NCI-H2171 treated with DMSO at 0.1 percent for 48 hours (cell line): ENCODE measurements at regions not wholly inside any gene's neighbourhood (a gene's known extent, or its start where the extent isn't known, plus 50 kb on each side); places are given as distances from the start of the nearest gene placed in this dataset.
"Not testable (repeated sequence)": the region's sequence is repeated elsewhere in the genome, so short reads cannot be mapped to it uniquely, and the experiment has no call there.

Experiments used
- DNase-seq: peaks from one replicate; lab custom pipeline; 2025; lab: John Stamatoyannopoulos, UW

DNA sequence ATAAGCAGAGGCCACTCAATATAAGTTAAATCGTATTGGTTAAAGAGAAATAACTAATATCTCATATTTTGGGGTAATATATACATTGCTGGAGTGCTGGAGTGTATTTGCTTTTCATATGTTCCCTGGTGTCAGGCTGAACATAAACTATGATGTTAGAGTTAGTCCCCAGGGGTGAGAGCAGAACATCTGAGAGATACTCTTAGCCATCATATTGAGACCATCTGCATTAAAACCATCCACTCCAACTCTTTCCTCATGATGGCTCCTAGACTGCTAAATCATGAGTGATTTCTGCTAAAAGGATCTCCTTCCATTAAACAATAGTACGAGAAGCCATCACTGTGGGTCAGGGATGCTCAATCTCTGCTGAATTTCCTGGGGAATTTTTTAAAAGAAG, 436.2 kb downstream of the DTWD2 start:
- no peak for DNase-seq

DNA sequence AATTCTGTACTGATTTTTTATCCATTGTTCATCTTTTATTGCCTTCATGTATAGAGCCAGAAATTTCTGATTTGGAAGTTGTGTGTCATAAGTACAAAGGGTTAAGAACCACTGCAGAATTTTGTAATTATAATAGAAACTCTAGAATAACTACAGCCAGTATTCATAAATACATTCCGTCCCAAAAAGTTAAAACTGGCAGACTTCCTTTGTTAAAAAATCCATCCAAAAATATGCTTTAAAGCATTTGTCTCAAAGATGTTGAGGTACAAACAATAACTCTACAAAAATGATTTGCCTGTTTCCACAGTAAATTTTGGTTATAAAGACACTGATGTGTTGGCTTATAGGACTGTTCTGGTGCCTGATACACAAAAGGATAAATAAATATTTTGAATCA, 436.6 kb downstream of the DTWD2 start:
- DNase-seq, result no peak

DNA sequence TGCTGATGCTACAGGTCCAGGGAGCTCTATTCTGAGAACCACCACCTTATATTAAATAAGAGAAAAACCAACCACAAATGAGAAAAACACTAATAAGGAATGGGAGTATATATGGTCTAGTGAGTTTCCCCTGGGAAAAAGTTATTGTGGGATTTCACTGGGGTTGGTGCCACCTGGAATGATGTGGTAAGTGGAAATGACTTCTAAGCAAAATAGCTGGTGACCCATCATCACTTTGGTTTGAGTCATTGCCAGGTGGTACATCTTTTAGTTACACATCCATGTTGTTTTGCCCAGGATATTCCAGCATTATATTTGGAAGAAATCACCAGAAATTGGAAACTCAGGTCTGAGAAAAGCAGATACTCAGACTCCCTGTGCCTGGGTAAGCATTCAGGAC, 437.3 kb downstream of the DTWD2 start:
- no peak for DNase-seq

DNA sequence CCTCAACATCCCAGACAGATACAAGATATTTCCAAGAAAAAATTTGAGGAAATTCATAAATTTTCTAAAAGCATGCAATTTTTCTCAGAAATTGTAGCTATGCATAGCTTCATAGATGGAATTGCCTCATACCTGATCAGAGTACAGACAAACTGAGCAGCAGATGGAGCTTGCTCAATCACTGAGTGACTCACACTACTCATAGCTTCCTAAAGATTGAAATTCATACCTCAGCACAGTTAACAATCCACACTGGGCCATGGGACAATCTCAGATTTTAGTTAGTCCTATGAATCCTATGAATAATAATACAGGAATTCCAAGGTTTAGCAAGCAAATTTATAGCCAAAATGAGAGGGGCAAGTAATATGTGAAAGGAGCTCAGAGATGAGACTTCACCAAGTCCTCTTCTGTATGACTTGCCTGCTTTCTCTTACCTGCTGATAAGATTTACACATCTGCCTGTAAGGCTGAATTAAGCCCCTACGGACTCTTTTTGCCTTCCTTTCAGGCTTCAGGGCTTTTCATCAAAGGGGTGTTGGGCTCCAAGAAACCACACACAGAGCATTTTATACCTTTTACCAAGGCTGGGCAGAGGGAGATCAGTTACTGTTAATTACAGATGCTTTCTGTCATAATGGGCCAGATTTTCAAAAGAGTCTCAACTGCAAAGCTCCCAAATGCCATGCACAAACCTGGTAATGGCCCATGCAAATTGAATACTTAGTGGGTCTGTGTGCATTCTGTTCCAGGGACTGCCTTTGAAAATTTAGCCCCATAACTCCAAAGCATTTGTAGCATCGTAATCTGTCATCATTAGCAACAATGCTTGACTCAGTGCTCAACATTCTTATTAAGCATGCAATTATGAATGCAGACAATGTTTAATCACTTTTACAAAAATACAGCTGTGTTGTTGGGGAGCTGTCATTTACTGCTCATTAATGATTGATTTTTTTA, 439.3 kb downstream of the DTWD2 start:
- peak; percentile 9 for DNase-seq

DNA sequence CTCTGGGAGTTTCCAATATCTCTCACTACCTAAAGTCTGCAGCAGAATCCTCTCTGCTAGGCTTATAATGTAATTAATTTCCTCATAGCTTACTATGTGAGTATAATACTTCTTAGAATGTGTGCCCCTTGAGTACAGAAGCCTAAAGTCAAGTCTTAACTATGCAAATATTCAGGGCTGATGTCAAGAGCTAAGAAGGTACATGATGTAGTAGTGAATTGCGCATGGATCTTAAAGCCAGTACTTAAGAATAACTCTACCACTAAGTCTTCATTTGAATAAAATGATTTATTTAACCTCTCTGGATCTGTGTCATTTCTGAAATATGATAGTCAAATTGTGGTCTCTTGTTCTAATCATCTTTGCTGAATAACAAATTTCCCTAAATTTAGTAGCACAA, 442.9 kb downstream of the DTWD2 start:
- no peak for DNase-seq

DNA sequence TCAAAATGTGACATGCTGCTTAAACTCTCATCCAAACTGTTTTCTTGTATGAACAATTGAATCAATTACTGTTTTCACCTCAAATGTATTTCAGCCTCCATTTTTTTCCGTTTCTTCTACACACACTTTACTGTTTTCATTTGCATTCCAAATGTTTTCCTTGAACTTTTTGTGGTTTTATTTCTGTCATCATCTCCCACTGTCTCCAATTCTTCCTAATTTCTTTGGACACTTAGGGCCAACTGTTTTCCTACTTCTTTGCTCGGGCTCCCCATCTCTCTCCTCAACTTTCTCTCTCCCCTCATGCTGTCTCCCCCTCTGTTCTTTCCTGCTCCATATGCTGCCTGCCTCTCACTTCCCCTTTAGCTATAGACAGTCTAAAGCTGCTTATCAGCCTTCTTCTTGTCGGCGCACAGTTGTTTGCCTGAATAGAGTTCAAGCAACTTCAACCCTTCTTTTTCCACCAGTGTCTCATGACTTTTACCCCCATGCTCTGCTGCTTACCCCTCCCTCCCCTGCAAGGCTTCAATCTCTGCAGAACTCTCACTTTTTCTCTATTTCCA, 443.4 kb downstream of the DTWD2 start:
- no peak for DNase-seq

DNA sequence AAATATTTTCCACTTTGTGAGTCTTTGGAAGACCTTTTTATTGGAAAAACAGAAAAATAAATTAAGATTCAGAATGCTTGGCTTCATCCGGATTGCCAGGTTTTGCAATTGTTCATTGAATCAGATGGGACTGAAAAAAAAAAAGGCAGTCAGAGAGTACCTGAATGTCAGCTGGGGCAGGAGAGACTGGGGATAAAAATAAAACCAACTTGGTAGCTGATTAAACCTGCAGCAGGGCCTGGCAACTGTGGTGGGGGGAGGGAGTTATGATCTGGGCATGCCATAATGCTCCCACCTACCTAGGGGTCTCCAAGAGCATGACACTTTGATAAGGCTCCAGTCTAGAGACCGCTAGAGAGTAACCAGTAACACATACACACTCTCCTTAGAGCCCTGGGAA, 454.4 kb downstream of the DTWD2 start:
- DNase-seq, result no peak

DNA sequence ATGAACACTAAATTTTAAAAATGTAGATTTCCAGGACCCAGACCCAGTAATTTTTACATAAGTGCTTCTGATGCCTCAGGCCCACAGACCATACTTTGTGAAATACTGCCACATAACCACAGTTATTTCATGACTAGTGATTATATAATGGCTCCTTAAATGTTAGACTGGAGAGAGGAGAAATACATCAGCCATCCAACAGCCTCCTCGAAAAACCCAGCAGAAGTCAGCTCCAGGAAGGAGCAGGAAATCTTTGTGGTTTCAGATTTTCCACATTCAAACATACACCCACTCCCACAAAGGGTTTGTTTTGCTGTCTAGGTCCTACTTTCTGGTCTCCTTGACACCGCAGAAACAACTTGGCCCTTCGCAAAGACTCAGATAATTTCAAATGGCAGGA, 455.2 kb downstream of the DTWD2 start:
- DNase-seq, result no peak

DNA sequence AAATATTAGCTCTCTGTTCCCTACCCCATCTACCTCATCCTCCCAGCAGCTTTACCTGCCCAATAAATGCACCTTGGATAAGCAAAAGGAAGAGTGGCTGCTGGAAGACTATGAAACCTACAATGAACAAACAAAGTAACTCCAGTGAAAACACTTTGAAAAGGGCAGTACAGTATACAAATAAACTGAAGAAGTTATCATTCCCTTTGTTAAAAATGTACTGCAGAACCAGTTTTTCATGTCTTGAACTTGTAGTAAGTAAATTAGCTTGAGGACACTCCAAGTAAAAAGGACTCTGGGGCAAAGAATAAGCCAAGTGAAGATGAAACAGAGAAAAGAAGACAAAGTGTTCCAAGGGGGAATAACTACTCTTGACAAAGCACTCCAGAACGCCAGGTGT, 457.1 kb downstream of the DTWD2 start:
- DNase-seq, result no peak

DNA sequence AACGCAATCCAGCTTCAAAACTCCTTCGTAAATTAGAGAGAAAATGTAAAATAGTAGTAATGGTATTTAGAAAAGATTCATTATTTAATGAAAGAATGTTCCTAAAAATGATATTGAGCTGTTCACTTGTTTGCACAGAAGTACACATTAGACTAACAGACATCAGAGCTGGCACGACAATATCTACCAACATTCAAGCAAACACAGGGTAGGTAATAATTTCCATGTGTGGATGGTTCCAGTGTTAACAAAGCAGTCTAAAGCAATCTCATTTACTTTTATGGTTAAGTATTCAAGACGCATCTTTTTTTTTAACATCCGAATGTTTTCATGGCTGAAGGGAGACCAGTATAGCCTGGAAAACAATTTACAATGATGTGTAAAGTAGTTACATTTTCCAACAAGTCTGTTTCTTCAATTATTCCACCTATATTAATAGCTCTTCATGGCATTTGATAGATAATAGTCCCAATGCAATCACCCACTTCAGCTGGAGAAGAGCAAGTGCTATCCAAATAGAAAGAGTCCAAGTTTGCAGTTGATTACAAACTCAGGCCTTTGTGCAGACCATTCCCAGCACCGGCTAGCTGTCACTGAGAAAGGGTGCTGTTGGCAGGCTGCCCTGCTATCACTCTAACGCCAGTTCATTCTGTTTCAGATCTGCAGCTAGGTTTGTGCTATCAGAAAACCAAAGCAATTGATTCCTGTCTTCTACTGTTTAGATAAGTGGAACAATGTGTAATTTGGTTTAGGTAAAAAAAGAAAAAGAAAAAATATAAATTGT, 458.8 kb downstream of the DTWD2 start:
- no peak for DNase-seq

DNA sequence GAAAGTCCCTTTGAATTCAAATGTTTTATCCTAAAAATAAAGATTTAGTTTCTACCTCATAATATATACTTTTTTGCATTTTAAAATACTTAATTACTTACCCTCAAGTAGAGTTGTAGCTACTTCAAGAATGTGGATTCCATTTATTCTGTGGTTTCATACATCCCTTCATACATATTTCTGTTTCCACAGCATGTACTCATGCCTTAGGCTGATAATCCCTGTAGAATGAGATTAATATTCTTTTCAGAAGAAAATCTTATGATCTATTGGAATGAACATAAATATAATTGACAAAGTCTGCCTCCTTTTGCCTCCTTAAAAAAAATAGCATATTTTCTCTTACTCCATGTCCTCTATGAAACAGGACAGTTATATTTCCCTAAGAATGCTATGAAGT, 465.7 kb downstream of the DTWD2 start:
- no peak for DNase-seq

DNA sequence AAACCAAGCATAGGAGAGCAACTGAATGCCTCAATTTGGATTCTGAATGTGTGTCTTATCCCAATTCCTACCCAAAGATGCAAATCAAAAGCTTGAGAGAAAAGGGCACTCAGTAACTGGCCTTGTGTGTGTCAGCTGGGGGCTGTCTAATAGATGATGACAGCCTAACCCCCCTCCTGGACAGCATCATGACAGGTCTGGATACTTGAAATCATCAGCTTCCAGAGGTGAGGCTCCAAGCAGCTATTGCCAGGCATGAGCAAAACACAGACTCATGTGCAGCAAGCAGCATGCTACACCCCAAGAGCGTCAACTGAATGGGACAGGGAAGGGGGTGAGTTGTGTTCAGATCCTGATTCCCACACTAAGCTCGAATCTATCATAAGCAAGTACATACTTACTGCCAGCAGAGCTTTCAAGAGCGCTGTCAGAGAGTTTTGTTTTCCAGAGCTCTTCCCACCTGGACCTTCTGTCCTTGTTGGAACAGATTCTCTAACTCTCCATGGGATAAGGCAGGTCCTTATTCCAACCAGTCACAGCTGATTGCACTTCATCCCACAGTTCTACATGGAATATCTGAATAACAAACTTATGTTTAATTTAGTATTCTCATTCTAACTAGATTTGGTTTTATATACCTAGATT, 467.5 kb downstream of the DTWD2 start:
- no peak for DNase-seq

DNA sequence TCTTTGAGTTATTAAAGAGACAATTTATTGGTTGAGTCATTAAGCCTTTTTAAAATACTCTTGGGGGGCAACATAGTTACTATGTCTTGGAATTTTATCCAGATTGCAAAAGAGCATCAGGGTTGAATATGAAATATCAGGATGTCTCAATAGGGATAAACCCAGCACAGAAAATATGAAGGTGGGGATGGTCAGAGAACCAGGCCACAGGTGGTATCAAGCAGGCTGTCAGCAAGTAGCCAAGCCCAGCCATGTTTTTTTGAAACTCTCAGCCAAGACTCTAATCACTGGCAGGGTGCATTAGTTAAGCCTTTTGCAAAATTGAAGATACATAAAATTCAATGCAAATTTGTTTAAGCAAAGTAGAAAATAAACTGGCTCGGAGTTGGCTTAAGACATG, 468.9 kb downstream of the DTWD2 start:
- no peak for DNase-seq

DNA sequence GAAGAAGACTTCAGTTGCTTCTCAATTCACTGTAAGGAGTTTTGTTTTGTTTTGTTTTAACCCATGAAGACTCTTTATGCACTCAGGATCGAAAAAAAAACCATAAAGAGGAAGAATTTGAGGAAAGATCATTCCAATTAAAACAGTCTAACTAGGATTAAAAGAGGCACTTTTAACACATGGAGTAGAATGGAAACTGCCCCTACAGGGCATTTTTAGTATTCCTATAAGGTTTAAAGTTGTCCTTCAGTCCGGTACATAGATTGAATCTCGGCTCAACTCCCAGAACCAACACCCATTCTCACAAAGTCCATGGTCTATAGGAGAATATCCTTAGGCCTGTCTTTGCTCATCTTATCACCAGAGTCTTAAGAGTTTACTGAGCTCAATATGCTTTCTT, 469.6 kb downstream of the DTWD2 start:
- no peak for DNase-seq

DNA sequence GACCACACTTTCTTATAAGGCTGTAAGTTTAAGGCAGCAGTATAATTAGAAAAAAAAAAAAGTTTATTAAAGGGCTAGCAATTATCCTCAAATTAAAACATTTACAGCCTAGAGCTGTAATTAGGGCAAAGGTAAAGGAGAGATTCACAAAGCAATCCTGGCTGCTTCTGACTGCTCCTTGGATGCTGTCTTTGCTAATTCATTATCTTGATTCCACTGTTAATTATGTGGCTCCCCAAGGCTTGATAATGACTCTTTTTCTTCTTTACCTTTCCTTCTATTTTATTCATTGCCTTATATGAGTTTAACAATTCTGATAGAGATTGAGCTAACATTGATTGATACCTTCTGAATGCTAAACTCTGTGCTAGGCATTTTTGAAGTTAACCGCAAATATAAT, 476.5 kb downstream of the DTWD2 start:
- DNase-seq, result no peak

DNA sequence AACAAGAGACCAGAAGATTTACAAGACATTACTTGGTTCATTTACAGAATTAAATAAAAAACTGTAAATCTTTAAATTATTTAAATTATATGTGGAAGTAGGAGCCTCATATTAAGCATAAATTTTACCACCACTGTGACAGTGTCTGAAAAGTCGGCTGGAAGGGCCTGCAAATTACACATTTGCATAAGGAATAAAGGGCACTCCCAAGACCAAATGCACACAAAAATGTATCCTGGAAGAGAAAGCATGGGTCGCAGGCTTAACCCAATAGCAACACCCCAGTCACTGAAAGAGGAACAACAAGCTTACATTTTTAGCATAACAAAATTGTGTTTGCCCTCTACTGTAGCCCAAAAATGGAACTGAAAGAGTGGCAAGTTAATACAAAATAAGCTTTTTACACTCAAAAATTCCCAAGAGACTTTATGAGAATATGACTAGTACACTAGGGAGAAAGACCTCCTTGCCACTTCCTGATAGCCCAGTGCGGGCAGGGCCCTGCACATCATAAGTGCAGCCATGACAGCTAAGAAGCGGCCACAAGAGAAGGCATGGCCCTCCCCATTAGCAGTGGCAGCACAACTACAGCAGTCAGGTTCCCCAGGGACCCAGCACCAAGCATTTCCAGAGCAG, 482.0 kb downstream of the DTWD2 start:
- no peak for DNase-seq

DNA sequence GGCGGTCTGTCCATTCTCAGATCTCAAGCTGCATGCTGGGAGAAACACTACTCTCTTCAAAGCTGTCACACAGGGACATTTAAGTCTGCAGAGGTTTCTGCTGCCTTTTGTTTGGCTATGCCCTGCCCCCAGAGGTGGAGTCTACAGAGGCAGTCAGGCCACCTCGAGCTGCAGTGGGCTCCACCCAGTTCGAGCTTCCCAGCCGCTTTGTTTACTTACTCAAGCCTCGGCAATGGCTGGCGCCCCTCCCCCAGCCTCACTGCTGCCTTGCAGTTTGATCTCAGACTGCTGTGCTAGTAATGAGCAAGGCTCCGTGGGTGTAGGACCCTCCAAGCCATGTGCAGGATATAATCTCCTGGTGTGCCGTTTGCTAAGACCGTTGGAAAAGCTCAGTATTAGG, 486.1 kb downstream of the DTWD2 start:
- not testable (repeated sequence) for DNase-seq

DNA sequence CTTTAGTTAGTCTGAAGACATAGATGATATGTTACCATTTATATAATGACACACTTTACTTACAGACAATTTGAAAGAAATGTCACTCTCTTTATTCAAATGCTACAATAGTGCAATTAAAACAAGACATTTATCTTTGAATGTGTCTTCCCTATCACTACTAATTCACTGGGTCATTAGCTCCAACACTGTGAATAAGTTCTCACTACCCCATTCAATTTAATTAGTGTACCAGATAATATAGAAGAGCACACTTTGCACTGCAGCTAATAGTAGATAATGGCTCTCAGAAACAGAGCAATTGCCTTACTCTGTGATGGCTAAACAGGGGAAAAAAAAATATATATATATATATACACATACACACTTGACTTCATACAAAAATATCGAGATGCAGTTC, 497.0 kb downstream of the DTWD2 start:
- no peak for DNase-seq

DNA sequence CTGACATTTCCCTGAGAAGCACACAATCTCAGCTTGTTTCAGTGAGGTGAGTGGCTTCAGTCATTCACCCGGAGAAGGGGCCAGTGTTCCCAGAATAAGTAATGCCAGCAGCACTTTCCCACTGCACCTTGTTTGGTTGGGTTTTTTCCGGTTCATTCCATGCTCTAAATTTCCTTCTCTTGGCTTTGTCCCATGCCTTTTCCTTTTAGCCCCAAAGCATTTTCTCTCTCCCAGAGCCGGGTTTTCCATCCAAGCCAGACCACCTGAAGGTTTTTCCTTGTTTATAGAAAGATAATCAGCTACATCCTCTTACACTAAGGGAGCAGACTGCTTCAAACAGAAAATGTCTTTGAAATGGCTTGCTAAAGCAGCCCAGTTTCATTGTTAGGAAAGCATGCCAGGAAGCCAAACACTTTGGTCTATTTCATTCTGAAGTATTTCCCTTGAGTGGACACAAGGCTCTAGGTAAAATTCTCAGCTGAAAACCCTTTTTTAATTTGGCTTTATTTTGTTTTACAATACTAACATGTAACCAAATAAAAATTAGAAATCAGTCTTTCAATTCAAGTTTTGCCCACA, 501.6 kb downstream of the DTWD2 start:
- DNase-seq, result no peak

DNA sequence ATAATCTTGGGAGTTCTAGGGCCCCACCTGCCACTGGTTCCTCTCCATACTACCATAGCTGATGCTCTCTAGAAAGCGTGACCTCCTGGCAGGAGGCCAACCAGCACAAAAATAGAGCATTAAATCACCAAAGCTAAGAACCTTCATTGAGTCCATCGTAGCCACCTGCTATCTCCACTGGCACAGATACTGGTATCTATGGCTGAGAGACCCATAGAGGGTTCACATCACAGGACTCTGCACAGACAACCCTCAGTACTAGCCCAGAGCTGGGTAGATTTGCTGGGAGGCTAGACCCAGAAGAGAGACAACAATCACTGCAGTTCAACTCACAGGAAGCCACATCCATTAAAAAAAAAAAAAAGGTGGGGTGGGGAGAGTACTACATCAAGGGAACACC, 509.1 kb downstream of the DTWD2 start:
- DNase-seq, result no peak

DNA sequence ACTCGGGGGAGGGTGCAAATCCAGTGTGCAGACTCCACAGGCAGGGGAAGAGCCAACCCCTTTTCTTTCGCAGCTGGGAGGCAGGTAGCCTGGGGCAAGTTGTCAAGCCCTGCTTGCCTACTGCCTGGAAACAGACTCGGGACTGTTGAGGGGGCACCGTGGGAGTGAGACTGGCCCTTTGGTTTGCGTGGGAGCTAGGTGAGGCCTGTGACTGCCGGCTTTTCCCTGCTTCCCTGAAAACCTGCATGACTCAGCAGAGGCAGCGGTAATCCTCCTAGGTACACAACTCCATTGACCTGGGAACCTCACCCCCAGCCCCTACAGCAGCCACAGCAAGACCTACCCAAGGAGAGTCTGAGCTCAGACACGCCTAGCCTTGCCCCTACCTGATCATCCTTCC, 509.5 kb downstream of the DTWD2 start:
- DNase-seq, result no peak

DNA sequence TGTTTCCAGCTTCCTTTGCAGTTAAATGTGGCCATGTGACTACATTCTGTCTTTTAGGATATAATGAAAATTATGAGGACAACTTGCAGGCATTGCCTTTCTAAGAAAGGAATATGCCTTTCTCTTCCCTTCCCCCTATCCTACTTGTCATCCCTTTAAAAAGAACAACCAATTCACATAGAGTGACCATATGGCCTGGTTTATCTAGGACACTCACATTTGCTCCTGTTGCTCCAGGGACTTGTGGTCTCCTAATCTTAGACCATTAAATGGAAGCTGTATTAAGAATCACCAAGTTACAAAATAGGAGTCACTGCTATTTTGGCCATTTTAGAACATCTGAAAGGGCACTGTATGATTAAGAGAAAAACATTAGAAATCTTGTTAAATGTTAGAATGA, 520.3 kb downstream of the DTWD2 start:
- DNase-seq, result no peak
